IMR-90 (cell line): ENCODE measurements at regions not wholly inside any gene's neighbourhood (a gene's known extent, or its start where the extent isn't known, plus 50 kb on each side); places are given as distances from the start of the nearest gene placed in this dataset.

Source experiments
- ATAC-seq: fragments of 200-7000 bp; cut with Tn5 transposase; 2 replicates; pipeline ENCODE4 v1.9.1; 2020; ENCODE audit warnings: low read depth, mild to moderate bottlenecking, moderate library complexity
- BruUV-seq: library from RNA; stranded (reverse); fragments of 400-500 nt; replicated peaks from 2 replicates; lab custom pipeline; 2021; lab: Mats Ljungman, UMichigan
- CTCF ChIA-PET: fragments of 300-600 bp; formaldehyde crosslinking; extraction: SDS; loops from one replicate; lab custom pipeline; 2021; ENCODE audit warnings: antibody characterized with exemption; lab: Yijun Ruan, JAX
- POLR2A ChIA-PET: fragments of 300-600 bp; sonication (Branson Sonifier 250); formaldehyde crosslinking; loops from one replicate; lab custom pipeline; 2022; ENCODE audit warnings: antibody characterized with exemption; ENCODE audit not compliant: unreplicated experiment; lab: Charles Lee
- DNase-seq: peaks from one replicate; pipeline ENCODE4 v3.0.0; 2013
- H2AFZ ChIP-seq: replicated peaks from 2 replicates; pipeline ENCODE3; 2013; ENCODE audit warnings: low read length, mild to moderate bottlenecking; ENCODE audit not compliant: poor library complexity
- H2AK5ac ChIP-seq: 2 replicates; pipeline ENCODE4 v1.6.1; 2013; ENCODE audit warnings: low read depth, low read length, inconsistent platforms
- H2AK9ac ChIP-seq: replicated peaks from 2 replicates; pipeline ENCODE3; 2013; ENCODE audit warnings: mild to moderate bottlenecking, low read depth, low read length, moderate library complexity; ENCODE audit not compliant: poor library complexity
- H2BK120ac ChIP-seq: 2 replicates; pipeline ENCODE4 v1.6.1; 2013; ENCODE audit warnings: low read depth, low read length, inconsistent platforms
- H2BK15ac ChIP-seq: 3 replicates; pipeline ENCODE4 v1.6.1; 2013; ENCODE audit warnings: low read depth, low read length, inconsistent platforms
- H2BK20ac ChIP-seq: 2 replicates; pipeline ENCODE4 v1.6.1; 2013; ENCODE audit warnings: low read depth, mild to moderate bottlenecking, inconsistent platforms, low read length, moderate library complexity
- H2BK5ac ChIP-seq: 2 replicates; pipeline ENCODE4 v1.6.1; 2013; ENCODE audit warnings: mild to moderate bottlenecking, low read depth, low read length, inconsistent platforms; ENCODE audit not compliant: poor library complexity, severe bottlenecking
- H3K14ac ChIP-seq: replicated peaks from 2 replicates; pipeline ENCODE4 v1.6.1; 2013; ENCODE audit warnings: low read depth, low read length, inconsistent platforms
- H3K18ac ChIP-seq: 2 replicates; pipeline ENCODE4 v1.6.1; 2013; ENCODE audit warnings: low read depth, low read length, control low read depth
- H3K23ac ChIP-seq: 2 replicates; pipeline ENCODE4 v1.6.1; 2013; ENCODE audit warnings: low read depth, low read length, inconsistent platforms
- H3K27ac ChIP-seq: 2 replicates; pipeline ENCODE4 v1.5.1; 2013; ENCODE audit warnings: mild to moderate bottlenecking, control low read depth, low read length; ENCODE audit not compliant: insufficient read depth
- H3K27me3 ChIP-seq: 2 replicates; pipeline ENCODE4 v1.6.1; 2013; ENCODE audit warnings: low read length; ENCODE audit not compliant: control insufficient read depth, insufficient read depth
- H3K36me3 ChIP-seq: 2 replicates; pipeline ENCODE4 v1.6.1; 2013; ENCODE audit warnings: low read length, mixed read lengths; ENCODE audit not compliant: control insufficient read depth, insufficient read depth
- H3K4ac ChIP-seq: 2 replicates; pipeline ENCODE4 v1.6.1; 2013; ENCODE audit warnings: low read depth, low read length, inconsistent platforms
- H3K4me1 ChIP-seq: 2 replicates; pipeline ENCODE4 v1.6.1; 2013; ENCODE audit warnings: low read length, mixed read lengths; ENCODE audit not compliant: control insufficient read depth, insufficient read depth
- H3K4me2 ChIP-seq: 2 replicates; pipeline ENCODE4 v1.6.1; 2013; ENCODE audit warnings: low read depth, mild to moderate bottlenecking, control low read depth, low read length, moderate library complexity
- H3K4me3 ChIP-seq: 2 replicates; pipeline ENCODE4 v1.5.1; 2013; ENCODE audit warnings: low read depth, mild to moderate bottlenecking, control low read depth, low read length, moderate library complexity; ENCODE audit not compliant: insufficient read depth
- H3K56ac ChIP-seq: 2 replicates; pipeline ENCODE4 v1.6.1; 2013; ENCODE audit warnings: low read length, inconsistent platforms; ENCODE audit not compliant: insufficient read depth; ENCODE audit errors: extremely low read depth
- H3K79me1 ChIP-seq, 2 experiments: 2 replicates each; pipeline ENCODE4 v1.6.1; 2013; ENCODE audit warnings: low read length in 2 of 2, inconsistent platforms in 1 of 2, low read depth in 1 of 2
- H3K9ac ChIP-seq: 2 replicates; pipeline ENCODE4 v1.6.1; 2013; ENCODE audit warnings: low read depth, low read length, control low read depth
- H3K9me1 ChIP-seq: 2 replicates; pipeline ENCODE4 v1.6.1; 2013; ENCODE audit warnings: low read length, inconsistent platforms; ENCODE audit not compliant: insufficient read depth
- H3K9me3 ChIP-seq: 2 replicates; pipeline ENCODE4 v1.6.1; 2013; ENCODE audit warnings: low read length; ENCODE audit not compliant: control insufficient read depth, insufficient read depth
- H4K20me1 ChIP-seq: 2 replicates; pipeline ENCODE4 v1.6.1; 2013; ENCODE audit warnings: low read length, inconsistent platforms; ENCODE audit not compliant: insufficient read depth
- H4K5ac ChIP-seq: 2 replicates; pipeline ENCODE4 v1.6.1; 2013; ENCODE audit warnings: mild to moderate bottlenecking, low read depth, low read length, control low read depth
- H4K8ac ChIP-seq, 2 experiments: 2 replicates each; pipeline ENCODE4 v1.6.1; 2013; ENCODE audit warnings: low read depth in 2 of 2, low read length in 2 of 2, control low read depth in 1 of 2, inconsistent platforms in 1 of 2
- H4K91ac ChIP-seq: 2 replicates; pipeline ENCODE4 v1.6.1; 2013; ENCODE audit warnings: low read depth, low read length, inconsistent platforms; ENCODE audit not compliant: insufficient read depth
- BHLHE40 ChIP-seq: fragments of 150-350 bp; IDR thresholded peaks from 2 replicates; pipeline ENCODE4 v1.6.1; 2016; ENCODE audit warnings: mild to moderate bottlenecking, low read depth, low read length
- FOS ChIP-seq: fragments of 150-350 bp; IDR thresholded peaks from 2 replicates; pipeline ENCODE4 v1.6.1; 2016; ENCODE audit warnings: low read depth, low read length
- MXI1 ChIP-seq: IDR thresholded peaks from 2 replicates; pipeline ENCODE4 v1.6.1; 2012; ENCODE audit warnings: low read depth, mild to moderate bottlenecking, low read length, moderate library complexity, borderline replicate concordance
- RAD21 ChIP-seq: IDR thresholded peaks from 2 replicates; pipeline ENCODE4 v1.6.1; 2012; ENCODE audit warnings: low read length, improper control_type of control experiment
- RFX5 ChIP-seq: IDR thresholded peaks from 2 replicates; pipeline ENCODE4 v1.8.0; 2012; ENCODE audit warnings: low read depth, mild to moderate bottlenecking, low read length, moderate library complexity
- WGBS, 2 experiments: methylation state at CpG; one replicate each; pipeline versions ENCODE4 v1.1.5 to v1.1.7; 2013; ENCODE audit warnings: missing lambda C conversion rate in 2 of 2; ENCODE audit not compliant: insufficient read length in 1 of 2; ENCODE audit errors: extremely low coverage in 2 of 2; 5-methylcytosine and 5-hydroxymethylcytosine counted together
- dilution Hi-C: fragments of 300-500 bp; cut with HindIII; formaldehyde crosslinking; loops from one replicate; pipeline ENCODE4 v1.14.3; 2018; ENCODE audit warnings: low sequenced_read_pairs; ENCODE audit not compliant: unreplicated experiment
- in situ Hi-C: fragments of 300-500 bp; cut with MboI; formaldehyde crosslinking; loops from 3 replicates; pipeline ENCODE4 v1.14.3; 2019; ENCODE audit warnings: low sequenced_read_pairs, inconsistent platforms, mixed read lengths
- intact Hi-C: fragments of 100-400 bp; cut with micrococcal nuclease; formaldehyde crosslinking; loops from 2 replicates; pipeline ENCODE4 v1.10.0; 2022
- TF ChIP-seq, protein P1 (sequence below): fragments of 150-350 bp; IDR thresholded peaks from 2 replicates; pipeline ENCODE4 v1.6.1; 2017; ENCODE audit warnings: mild to moderate bottlenecking, antibody characterized with exemption, low read length, low read depth

DNA sequence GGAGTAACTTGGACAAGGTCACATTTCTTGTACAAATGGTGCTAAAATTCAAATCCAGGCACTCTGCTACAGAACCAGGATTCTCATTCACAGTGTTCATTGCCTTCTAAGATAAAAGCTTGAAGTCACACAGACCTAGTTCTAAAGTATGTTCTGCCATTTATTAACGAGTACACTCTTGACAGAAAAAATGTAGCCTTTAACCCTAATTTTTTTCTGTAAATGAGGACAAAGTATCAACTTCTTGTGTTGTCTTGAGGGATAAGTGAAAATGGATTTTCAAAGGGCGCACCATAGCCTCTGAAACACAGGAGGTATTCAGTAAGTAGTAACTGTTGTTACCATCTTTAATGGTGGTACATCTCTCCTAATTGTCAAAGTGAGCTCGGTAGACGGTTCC, 379.8 kb upstream of the FLRT2 start:
- no CpG with 5 or more reads among the region's 4 CpGs for WGBS, 2 experiments
- H3K9me1 ChIP-seq: no peaks in the 10 kb centered on the region
- H3K18ac ChIP-seq: no peak overlapping the region
- dilution Hi-C loops: no loop called here
- no peak overlapping the region for H3K4me3 ChIP-seq
- H3K36me3 ChIP-seq: no peaks in the 10 kb centered on the region
- H4K8ac ChIP-seq: no peak overlapping the region
- no peak overlapping the region for H3K23ac ChIP-seq
- H2AFZ ChIP-seq: no peak overlapping the region
- ChIA-PET POLR2A (no interaction called here), CTCF (no interaction called here)
- no peak overlapping the region for H2AK5ac ChIP-seq
- no peak for DNase-seq
- TF ChIP-seq, protein P1, sequence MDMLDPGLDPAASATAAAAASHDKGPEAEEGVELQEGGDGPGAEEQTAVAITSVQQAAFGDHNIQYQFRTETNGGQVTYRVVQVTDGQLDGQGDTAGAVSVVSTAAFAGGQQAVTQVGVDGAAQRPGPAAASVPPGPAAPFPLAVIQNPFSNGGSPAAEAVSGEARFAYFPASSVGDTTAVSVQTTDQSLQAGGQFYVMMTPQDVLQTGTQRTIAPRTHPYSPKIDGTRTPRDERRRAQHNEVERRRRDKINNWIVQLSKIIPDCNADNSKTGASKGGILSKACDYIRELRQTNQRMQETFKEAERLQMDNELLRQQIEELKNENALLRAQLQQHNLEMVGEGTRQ: no peak
- TF ChIP-seq RAD21: no peak
- TF ChIP-seq MXI1: no peak
- TF ChIP-seq BHLHE40: no peak
- TF ChIP-seq FOS: no peak
- TF ChIP-seq RFX5: no peak
- H3K4me2 ChIP-seq: no peak overlapping the region
- H3K4me1 ChIP-seq: no peaks in the 10 kb centered on the region
- H3K56ac ChIP-seq: no peak overlapping the region
- H2BK15ac ChIP-seq: no peak overlapping the region
- H4K20me1 ChIP-seq: no peaks in the 10 kb centered on the region
- BruUV-seq: no TSS peak
- no peaks in the 10 kb centered on the region for H3K79me1 ChIP-seq
- no peaks in the 10 kb centered on the region for H3K9me3 ChIP-seq
- H4K91ac ChIP-seq: no peak overlapping the region
- in situ Hi-C loops: no loop called here
- H3K27me3 ChIP-seq: no peaks in the 10 kb centered on the region
- no peak overlapping the region for H2BK5ac ChIP-seq
- no peak for ATAC-seq
- no peak overlapping the region for H3K14ac ChIP-seq
- no peak overlapping the region for H2BK120ac ChIP-seq
- no peak overlapping the region for H3K9ac ChIP-seq
- H4K5ac ChIP-seq: no peak overlapping the region
- intact Hi-C loops: no loop called here
- no peak overlapping the region for H3K4ac ChIP-seq
- no peak overlapping the region for H2BK20ac ChIP-seq
- H2AK9ac ChIP-seq: no peak overlapping the region
- H3K27ac ChIP-seq: no peak overlapping the region
